AG04449 (cell line): ENCODE measurements at regions not wholly inside any gene's neighbourhood (a gene's known extent, or its start where the extent isn't known, plus 50 kb on each side); places are given as distances from the start of the nearest gene placed in this dataset.

Experiments
- CTCF ChIA-PET: fragments of 350-600 bp; formaldehyde crosslinking; extraction: SDS; loops from one replicate; lab custom pipeline; 2021; ENCODE audit warnings: antibody characterized with exemption; lab: Yijun Ruan, JAX
- POLR2A ChIA-PET: fragments of 400-600, 350-600 bp; formaldehyde crosslinking; extraction: SDS; loops from one replicate; lab custom pipeline; 2020; ENCODE audit warnings: antibody characterized with exemption, inconsistent platforms; lab: Yijun Ruan, JAX
- DNase-seq: peaks from one replicate; pipeline ENCODE4 v3.0.0-alpha.2; 2010; ENCODE audit warnings: low read depth, low spot score
- H3K4me3 ChIP-seq: 2 replicates; pipeline ENCODE4 v1.5.1; 2011; ENCODE audit warnings: low read depth, mild to moderate bottlenecking, control low read depth, low read length
- CTCF ChIP-seq: IDR thresholded peaks from one replicate; pipeline ENCODE4 v1.5.1; 2011; ENCODE audit warnings: mild to moderate bottlenecking, moderate library complexity, low read length, control low read depth, inconsistent platforms; ENCODE audit not compliant: insufficient read depth; ENCODE audit errors: missing control alignments

GRCh38 chr5:117027384-117027783 lies 452.8 kb upstream of the SEMA6A start:
- no peak for TF ChIP-seq CTCF
- ChIA-PET CTCF (no interaction called here), POLR2A (no interaction called here)
- H3K4me3 ChIP-seq, result no peak overlapping the region
- no peak for DNase-seq

- POLR2A ChIA-PET, result no interaction called here
- CTCF ChIA-PET, result no interaction called here
- no peak for TF ChIP-seq CTCF
- H3K4me3 ChIP-seq, result no peak overlapping the region
- no peak for DNase-seq
Observed at GRCh38 chr5:117020999-117021398, 446.4 kb upstream of the SEMA6A start.

- DNase-seq, result no peak
- ChIA-PET CTCF (no interaction called here), POLR2A (no interaction called here)
- H3K4me3 ChIP-seq, result no peak overlapping the region
- no peak for TF ChIP-seq CTCF
Observed at GRCh38 chr5:117013280-117013877, 438.8 kb upstream of the SEMA6A start.

- DNase-seq, result no peak
- H3K4me3 ChIP-seq, result no peak overlapping the region
- no peak for TF ChIP-seq CTCF
- ChIA-PET POLR2A (no interaction called here), CTCF (no interaction called here)
Observed at GRCh38 chr5:117010574-117010973, 436.0 kb upstream of the SEMA6A start.

GRCh38 chr5:116998024-116998423 lies 423.4 kb upstream of the SEMA6A start:
- no peak for DNase-seq
- no peak overlapping the region for H3K4me3 ChIP-seq
- ChIA-PET POLR2A (no interaction called here), CTCF (no interaction called here)
- no peak for TF ChIP-seq CTCF

- CTCF ChIA-PET, result no interaction called here
- H3K4me3 ChIP-seq, result no peak overlapping the region
- TF ChIP-seq CTCF, result no peak
- POLR2A ChIA-PET, result no interaction called here
- DNase-seq, result no peak
Observed at GRCh38 chr5:116992681-116993080, 418.1 kb upstream of the SEMA6A start.
